ENCODE measurements at regions not wholly inside any gene's neighbourhood (a gene's known extent, or its start where the extent isn't known, plus 50 kb on each side); places are given as distances from the start of the nearest gene placed in this dataset.

- ATAC-seq (no peak), DNase-seq (ENCODE audit: low read depth, low spot score) (no peak)
- Histone ChIP-seq H3K4me3 (replicated peaks in 1 of 2; ENCODE audit: low read depth in 1 of 2, low read length in 2 of 2) (no peak overlapping the region), H4K20me1 (ENCODE audit: insufficient read depth) (no peaks in the 10 kb centered on the region), H2AFZ (ENCODE audit: low read depth, low read length, poor library complexity, severe bottlenecking) (no peak overlapping the region), H3K27ac (ENCODE audit: low read depth, low read length) (no peak overlapping the region), H3K27me3 (ENCODE audit: insufficient read depth, low read length) (no peaks in the 10 kb centered on the region), H3K9me3 (ENCODE audit: control insufficient read depth in 1 of 2, insufficient read depth in 1 of 2, low read depth in 1 of 2, low read length in 2 of 2) (no peaks in the 10 kb centered on the region), H3K9ac (ENCODE audit: low read length) (no peak overlapping the region), H3K4me1 (ENCODE audit: control insufficient read depth in 1 of 2, insufficient read depth in 2 of 2, low read length in 2 of 2) (peaks cover 10 to 40% of the 10 kb centered on the region in 2 experiments; a peak in 3 of 4 replicates), H3K36me3 (ENCODE audit: control insufficient read depth in 1 of 2, insufficient read depth in 2 of 2, low read length in 2 of 2) (no peaks in the 10 kb centered on the region), H3K9me2 (ENCODE audit: insufficient read depth) (no peaks in the 10 kb centered on the region), H3K4me2 (ENCODE audit: low read length) (no peak overlapping the region), H3K79me2 (ENCODE audit: insufficient read depth, low read length) (no peaks in the 10 kb centered on the region)
- intact Hi-C loops (cut with micrococcal nuclease): no loop called here
- POLR2A ChIA-PET: no interaction called here
- TF ChIP-seq POLR2AphosphoS5 (IDR thresholded peaks at IDR 0.05; ENCODE audit: low read depth, low read length): no peak
- TF ChIP-seq EGR1 (IDR thresholded peaks at IDR 0.05; ENCODE audit: low read depth): no peak
- TF ChIP-seq, protein P1, sequence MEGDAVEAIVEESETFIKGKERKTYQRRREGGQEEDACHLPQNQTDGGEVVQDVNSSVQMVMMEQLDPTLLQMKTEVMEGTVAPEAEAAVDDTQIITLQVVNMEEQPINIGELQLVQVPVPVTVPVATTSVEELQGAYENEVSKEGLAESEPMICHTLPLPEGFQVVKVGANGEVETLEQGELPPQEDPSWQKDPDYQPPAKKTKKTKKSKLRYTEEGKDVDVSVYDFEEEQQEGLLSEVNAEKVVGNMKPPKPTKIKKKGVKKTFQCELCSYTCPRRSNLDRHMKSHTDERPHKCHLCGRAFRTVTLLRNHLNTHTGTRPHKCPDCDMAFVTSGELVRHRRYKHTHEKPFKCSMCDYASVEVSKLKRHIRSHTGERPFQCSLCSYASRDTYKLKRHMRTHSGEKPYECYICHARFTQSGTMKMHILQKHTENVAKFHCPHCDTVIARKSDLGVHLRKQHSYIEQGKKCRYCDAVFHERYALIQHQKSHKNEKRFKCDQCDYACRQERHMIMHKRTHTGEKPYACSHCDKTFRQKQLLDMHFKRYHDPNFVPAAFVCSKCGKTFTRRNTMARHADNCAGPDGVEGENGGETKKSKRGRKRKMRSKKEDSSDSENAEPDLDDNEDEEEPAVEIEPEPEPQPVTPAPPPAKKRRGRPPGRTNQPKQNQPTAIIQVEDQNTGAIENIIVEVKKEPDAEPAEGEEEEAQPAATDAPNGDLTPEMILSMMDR (IDR thresholded peaks at IDR 0.05 in 2 of 3, conservative IDR thresholded peaks at IDR 0.05 in 1 of 3; ENCODE audit: borderline replicate concordance in 1 of 3, insufficient read depth in 1 of 3, low read depth in 2 of 3, low read length in 2 of 3): no peak
- no peak for TF ChIP-seq REST (IDR thresholded peaks at IDR 0.05; ENCODE audit: low read depth)
- no peak for TF ChIP-seq ZNF274 (IDR thresholded peaks at IDR 0.05; ENCODE audit: low read depth, low read length)
- TF ChIP-seq, protein P2, sequence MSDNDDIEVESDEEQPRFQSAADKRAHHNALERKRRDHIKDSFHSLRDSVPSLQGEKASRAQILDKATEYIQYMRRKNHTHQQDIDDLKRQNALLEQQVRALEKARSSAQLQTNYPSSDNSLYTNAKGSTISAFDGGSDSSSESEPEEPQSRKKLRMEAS (IDR thresholded peaks at IDR 0.05): no peak
- TF ChIP-seq, protein P3, sequence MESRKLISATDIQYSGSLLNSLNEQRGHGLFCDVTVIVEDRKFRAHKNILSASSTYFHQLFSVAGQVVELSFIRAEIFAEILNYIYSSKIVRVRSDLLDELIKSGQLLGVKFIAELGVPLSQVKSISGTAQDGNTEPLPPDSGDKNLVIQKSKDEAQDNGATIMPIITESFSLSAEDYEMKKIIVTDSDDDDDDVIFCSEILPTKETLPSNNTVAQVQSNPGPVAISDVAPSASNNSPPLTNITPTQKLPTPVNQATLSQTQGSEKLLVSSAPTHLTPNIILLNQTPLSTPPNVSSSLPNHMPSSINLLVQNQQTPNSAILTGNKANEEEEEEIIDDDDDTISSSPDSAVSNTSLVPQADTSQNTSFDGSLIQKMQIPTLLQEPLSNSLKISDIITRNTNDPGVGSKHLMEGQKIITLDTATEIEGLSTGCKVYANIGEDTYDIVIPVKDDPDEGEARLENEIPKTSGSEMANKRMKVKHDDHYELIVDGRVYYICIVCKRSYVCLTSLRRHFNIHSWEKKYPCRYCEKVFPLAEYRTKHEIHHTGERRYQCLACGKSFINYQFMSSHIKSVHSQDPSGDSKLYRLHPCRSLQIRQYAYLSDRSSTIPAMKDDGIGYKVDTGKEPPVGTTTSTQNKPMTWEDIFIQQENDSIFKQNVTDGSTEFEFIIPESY (IDR thresholded peaks at IDR 0.05; ENCODE audit: extremely low read depth, insufficient replicate concordance, low read length): no peak
- no peak for TF ChIP-seq POLR2A (IDR thresholded peaks at IDR 0.05; ENCODE audit: borderline replicate concordance, extremely low read depth, insufficient read depth, insufficient read length)
- TF ChIP-seq SP1 (IDR thresholded peaks at IDR 0.05; ENCODE audit: low read depth): no peak
- no peak for TF ChIP-seq CEBPB (IDR thresholded peaks at IDR 0.05; ENCODE audit: low read depth)
- TF ChIP-seq FOSL1 (IDR thresholded peaks at IDR 0.05; ENCODE audit: low read depth): no peak
- no peak for TF ChIP-seq JUND (IDR thresholded peaks at IDR 0.05)
- no peak for TF ChIP-seq EZH2phosphoT487 (IDR thresholded peaks at IDR 0.05; ENCODE audit: borderline replicate concordance)
- no peak for TF ChIP-seq RAD21 (IDR thresholded peaks at IDR 0.05; ENCODE audit: low read depth)
- CTCF ChIA-PET: no interaction called here
- no TSS peak for BruUV-seq (replicated peaks)
- RAD21 ChIA-PET (ENCODE audit: low non-redundant PET in 1 of 2, low total read pairs in 2 of 2, uncharacterized antibody in 2 of 2, unreplicated experiment in 2 of 2): no interaction called here
Measured at GRCh38 chr9:129354498-129354897, 176.4 kb upstream of the IER5L start.
